K562 (cell line): ENCODE measurements at regions not wholly inside any gene's neighbourhood (a gene's known extent, or its start where the extent isn't known, plus 50 kb on each side); places are given as distances from the start of the nearest gene placed in this dataset.
A peak's percentile ranks its signal among the peaks of the same experiment; 100 is the strongest.
"Not testable (repeated sequence)": the region's sequence is repeated elsewhere in the genome, so short reads cannot be mapped to it uniquely, and the experiment has no call there.

ENCODE experiments used
- ATAC-seq: fragments of 200-7000 bp; cut with Tn5 transposase; 3 replicates; pipeline ENCODE4 v1.9.1; 2020; ENCODE audit warnings: moderate library complexity
- BruUV-seq: library from RNA; stranded (reverse); fragments of 400-500 nt; replicated peaks from 2 replicates; lab custom pipeline; 2021; lab: Mats Ljungman, UMichigan
- CTCF ChIA-PET: fragments of 300-600 bp; formaldehyde crosslinking; extraction: SDS; loops from one replicate; lab custom pipeline; 2021; ENCODE audit warnings: low intra/inter-chr PET ratio; lab: Yijun Ruan, JAX
- POLR2A ChIA-PET: fragments of 300-600, 350-650 bp; sonication (Branson Sonifier 250); formaldehyde crosslinking; extraction: SDS; loops from one replicate; lab custom pipeline; 2021; ENCODE audit warnings: antibody characterized with exemption, inconsistent platforms; lab: Yijun Ruan, JAX
- DNase-seq, 4 experiments: peaks; one replicate each; pipeline versions ENCODE4 v3.0.0 to v3.0.0-alpha.2; 2011 to 2018; ENCODE audit warnings: low spot score in 3 of 4, mixed read lengths in 3 of 4; ENCODE audit errors: extremely low read depth in 1 of 4
- FAIRE-seq: peaks from 2 replicates; lab custom pipeline; 2011; peaks lifted over from hg19 to GRCh38; lab: Jason Lieb, UNC
- H2AFZ ChIP-seq: 2 replicates; pipeline ENCODE4 v1.6.0; 2011; ENCODE audit warnings: low read depth, low read length, control low read depth, inconsistent platforms
- H3K27ac ChIP-seq: fragments of 200-600 bp; 3 replicates; pipeline ENCODE4 v1.8.0; 2011; ENCODE audit warnings: low read depth, mild to moderate bottlenecking, control low read depth, inconsistent platforms, low read length, moderate library complexity, mixed read lengths; ENCODE audit errors: extremely low read depth
- H3K27me3 ChIP-seq, 2 experiments: fragments of 300-600 bp in 1 of 2; 2 replicates in 1 of 2; 3 replicates in 1 of 2; pipeline versions ENCODE4 v1.6.0 to v1.8.0; 2011; ENCODE audit warnings: inconsistent platforms in 2 of 2, low read length in 2 of 2, mild to moderate bottlenecking in 1 of 2, mixed read lengths in 1 of 2, moderate library complexity in 1 of 2; ENCODE audit not compliant: control insufficient read depth in 2 of 2, insufficient read depth in 2 of 2
- H3K36me3 ChIP-seq: fragments of 300-600 bp; 3 replicates; pipeline ENCODE4 v1.8.0; 2011; ENCODE audit warnings: mild to moderate bottlenecking, low read length, inconsistent platforms; ENCODE audit not compliant: control insufficient read depth, insufficient read depth
- H3K4me1 ChIP-seq, 2 experiments: fragments of 200-600 bp in 1 of 2; replicated peaks in 1 of 2; 2 replicates in 1 of 2; 3 replicates in 1 of 2; pipeline versions ENCODE4 v1.5.1 to v1.8.0; 2011; ENCODE audit warnings: inconsistent platforms in 2 of 2, low read length in 2 of 2, mild to moderate bottlenecking in 1 of 2, mixed read lengths in 1 of 2, moderate library complexity in 1 of 2; ENCODE audit not compliant: control insufficient read depth in 2 of 2, insufficient read depth in 2 of 2
- H3K4me2 ChIP-seq: 2 replicates; pipeline ENCODE4 v1.6.1; 2011; ENCODE audit warnings: low read length, control low read depth, inconsistent platforms, mixed read lengths; ENCODE audit not compliant: insufficient read depth
- H3K4me3 ChIP-seq: fragments of 200-600 bp; sonication (generic), shearing (Covaris generic); 2 replicates; pipeline ENCODE4 v1.5.1; 2016; ENCODE audit warnings: control low read depth, inconsistent platforms
- H3K79me2 ChIP-seq: fragments of 200-600 bp; 3 replicates; pipeline ENCODE4 v1.8.0; 2011; ENCODE audit warnings: low read length, inconsistent platforms; ENCODE audit not compliant: control insufficient read depth, insufficient read depth
- H3K9ac ChIP-seq, 2 experiments: 2 replicates each; pipeline versions ENCODE4 v1.6.0 to v1.6.1; 2011; ENCODE audit warnings: low read depth in 2 of 2, low read length in 2 of 2, control low read depth in 1 of 2, inconsistent platforms in 1 of 2, mild to moderate bottlenecking in 1 of 2, mixed read lengths in 1 of 2; ENCODE audit not compliant: insufficient read depth in 1 of 2
- H3K9me1 ChIP-seq: one replicate; pipeline ENCODE4 v1.6.0; 2011; ENCODE audit warnings: inconsistent platforms, mild to moderate bottlenecking, low read length, moderate library complexity; ENCODE audit not compliant: control insufficient read depth, insufficient read depth
- H3K9me3 ChIP-seq: replicated peaks from 2 replicates; pipeline ENCODE4 v1.5.1; 2011; ENCODE audit warnings: low read depth, low read length, inconsistent platforms; ENCODE audit not compliant: control insufficient read depth, insufficient read depth
- H4K20me1 ChIP-seq: replicated peaks from 2 replicates; pipeline ENCODE4 v1.6.1; 2011; ENCODE audit warnings: low read length, inconsistent platforms, mixed read lengths; ENCODE audit not compliant: control insufficient read depth, insufficient read depth
- BACH1 ChIP-seq: fragments of 200-800 bp; sonication (Bioruptor generic); IDR thresholded peaks from 2 replicates; pipeline ENCODE4 v1.6.1; 2016; ENCODE audit warnings: missing genetic modification characterization, missing compliant biosample characterization
- C11orf30 ChIP-seq: fragments of 450-650 bp; IDR thresholded peaks from 2 replicates; pipeline ENCODE4 v1.6.1; 2016; ENCODE audit warnings: low read depth, mild to moderate bottlenecking
- JUN ChIP-seq, 2 experiments: sonication (generic) in 1 of 2; formaldehyde crosslinking in 1 of 2; IDR thresholded peaks; 2 replicates each; pipeline versions ENCODE4 v1.6.1 to v1.8.0; 2012 to 2022; ENCODE audit warnings: borderline replicate concordance in 2 of 2, mild to moderate bottlenecking in 2 of 2, improper control_type of control experiment in 1 of 2, low read depth in 1 of 2, low read length in 1 of 2, missing genetic modification reagents in 1 of 2
- MAFF ChIP-seq: IDR thresholded peaks from 2 replicates; pipeline ENCODE4 v1.6.1; 2012; ENCODE audit warnings: low read length, improper control_type of control experiment
- MAFG ChIP-seq: fragments of 450-650 bp; conservative IDR thresholded peaks from 2 replicates; pipeline ENCODE4 v1.6.1; 2016; ENCODE audit warnings: missing genetic modification characterization, missing compliant biosample characterization
- MAFK ChIP-seq: IDR thresholded peaks from 2 replicates; pipeline ENCODE4 v1.6.1; 2011; ENCODE audit warnings: low read length, improper control_type of control experiment
- NFE2 ChIP-seq: IDR thresholded peaks from 2 replicates; pipeline ENCODE4 v1.6.1; 2014; ENCODE audit warnings: antibody characterized with exemption, low read depth
- NFE2L1 ChIP-seq: fragments of 450-650 bp; IDR thresholded peaks from 2 replicates; pipeline ENCODE4 v1.6.1; 2016; ENCODE audit warnings: missing genetic modification characterization, low read depth, mild to moderate bottlenecking, missing compliant biosample characterization, moderate library complexity, borderline replicate concordance
- ZNF316 ChIP-seq: fragments of 450-650 bp; IDR thresholded peaks from 2 replicates; pipeline ENCODE4 v1.6.1; 2016
- WGBS: fragments of 100-300 bp; shearing (Covaris generic); methylation state at CpG from one replicate; pipeline ENCODE4 v1.1.6; 2016; ENCODE audit warnings: low coverage, mixed read lengths; ENCODE audit not compliant: insufficient coverage; ENCODE audit errors: missing lambda C conversion rate; 5-methylcytosine and 5-hydroxymethylcytosine counted together
- in situ Hi-C: fragments of 300-500 bp; cut with MboI; formaldehyde crosslinking; loops from 4 replicates; pipeline ENCODE4 v1.15.0; 2018; ENCODE audit warnings: inconsistent platforms, mixed read lengths
- intact Hi-C: fragments of 100-400 bp; cut with micrococcal nuclease; formaldehyde crosslinking; loops from 2 replicates; pipeline ENCODE4 v1.14.2; 2022

- FAIRE-seq; H2AFZ ChIP-seq; H3K9me1 ChIP-seq; H3K36me3 ChIP-seq; H4K20me1 ChIP-seq; H3K9me3 ChIP-seq; BruUV-seq; CTCF ChIA-PET; POLR2A ChIA-PET; H3K27me3 ChIP-seq; TF ChIP-seq JUN (CRISPR knock-in tag; IDR thresholded peaks at IDR 0.05; ENCODE audit: borderline replicate concordance): not testable (repeated sequence)
- peak; percentile 70 for ATAC-seq
- H3K27ac ChIP-seq = peak overlapping the region; percentile 48; the same call in 2 of the 3 replicates
- 3% methylated on average over 2 of the region's 2 CpGs for WGBS
- peak overlapping the region; percentile 55 for H3K4me2 ChIP-seq
- peak; percentile 48; the same call in 1 of the 2 replicates for TF ChIP-seq BACH1
- peak; percentile 62; the same call in 1 of the 2 replicates for TF ChIP-seq C11orf30
- peak; percentile 88 for TF ChIP-seq NFE2
- peak; percentile 70 for TF ChIP-seq MAFF
- TF ChIP-seq MAFK = peak; percentile 57; the same call in 1 of the 2 replicates
- peak; percentile 75 for TF ChIP-seq ZNF316
- 0 out of 2 replicates have a peak, but pooled peaks have one; percentile 24 for TF ChIP-seq JUN (IDR thresholded peaks at IDR 0.05; ENCODE audit: borderline replicate concordance, low read depth, low read length)
- peak; percentile 74 for TF ChIP-seq MAFG (tag)
- TF ChIP-seq NFE2L1 (tag) = peak; percentile 63; the same call in 1 of the 2 replicates
- TF ChIP-seq, all 486 proteins: peak for 9; not testable (repeated sequence) for 477
- H3K9ac ChIP-seq, H3K4me3 ChIP-seq, in situ Hi-C loops: not testable (repeated sequence)
- Histone ChIP-seq H3K4me1 (peaks cover 9 to 22% of the 10 kb centered on the region in 2 experiments), H3K79me2 (peaks cover 16% of the 10 kb centered on the region; the same call in 2 of the 3 replicates)
- intact Hi-C loops = loop anchor here (10.0 kb wide), 1 partner anchor 378 kb away; the partner anchor contains the start of gene ZNF782
- peak in 1 of 4 experiments; percentile 50 for DNase-seq
Measured at GRCh38 chr9:97233009-97233400, 74.5 kb upstream of the CCDC180 start.
